PC-3 (cell line): ENCODE measurements at regions not wholly inside any gene's neighbourhood (a gene's known extent, or its start where the extent isn't known, plus 50 kb on each side); places are given as distances from the start of the nearest gene placed in this dataset.

Source experiments
- CTCF ChIP-seq: fragments of 300-600 bp; sonication (generic); conservative IDR thresholded peaks from 2 replicates; pipeline ENCODE4 v1.5.1; 2017; ENCODE audit warnings: antibody characterized with exemption, low read depth, mild to moderate bottlenecking, low read length
- EZH2 ChIP-seq: fragments of 300-600 bp; sonication (generic); IDR thresholded peaks from one replicate; pipeline ENCODE4 v1.6.1; 2017; ENCODE audit warnings: antibody characterized with exemption, mild to moderate bottlenecking, low read length; ENCODE audit not compliant: unreplicated experiment

- TF ChIP-seq CTCF = no peak
- no peak for TF ChIP-seq EZH2
Observed at GRCh38 chr6:120736740-120737139, 597.5 kb downstream of the TBC1D32 start.
